ENCODE measurements at regions not wholly inside any gene's neighbourhood (a gene's known extent, or its start where the extent isn't known, plus 50 kb on each side); places are given as distances from the start of the nearest gene placed in this dataset.
A peak's percentile ranks its signal among the peaks of the same experiment; 100 is the strongest.

DNA sequence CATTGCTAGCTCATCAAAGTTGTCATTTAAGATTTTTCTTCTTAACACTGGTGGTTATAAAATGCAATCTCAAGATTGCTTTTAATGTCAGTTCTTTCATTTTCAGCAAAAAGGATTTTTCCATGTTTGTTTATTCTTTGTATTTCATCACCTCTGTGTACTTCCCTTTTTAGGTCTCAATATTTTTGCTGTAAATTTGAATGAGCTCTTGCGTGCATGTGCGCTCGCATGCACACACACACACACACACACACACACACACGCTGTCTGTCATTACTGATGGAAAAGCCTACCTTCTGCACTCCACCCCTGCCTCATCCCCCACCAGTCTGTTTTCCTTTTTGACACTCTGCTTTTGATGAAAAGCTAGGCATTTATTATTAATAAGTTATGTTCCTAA is 85.3 kb upstream of the FYN start:
- no peak for DNase-seq (ENCODE audit: low read depth, low spot score)

GRCh38 chr6:111959766-111960165 is 86.5 kb upstream of the FYN start:
- DNase-seq (ENCODE audit: low read depth, low spot score) = no peak

GRCh38 chr6:111967131-111967530 is 86.8 kb upstream of the CCN6 start:
- no peak for DNase-seq (ENCODE audit: low read depth, low spot score)

- no peak for DNase-seq (ENCODE audit: low read depth, low spot score)
These were observed 83.5 kb upstream of the CCN6 start for GRCh38 chr6:111970426-111970825.

GRCh38 chr6:111971181-111971841 is 82.6 kb upstream of the CCN6 start:
- DNase-seq (ENCODE audit: low read depth, low spot score) = no peak

DNA sequence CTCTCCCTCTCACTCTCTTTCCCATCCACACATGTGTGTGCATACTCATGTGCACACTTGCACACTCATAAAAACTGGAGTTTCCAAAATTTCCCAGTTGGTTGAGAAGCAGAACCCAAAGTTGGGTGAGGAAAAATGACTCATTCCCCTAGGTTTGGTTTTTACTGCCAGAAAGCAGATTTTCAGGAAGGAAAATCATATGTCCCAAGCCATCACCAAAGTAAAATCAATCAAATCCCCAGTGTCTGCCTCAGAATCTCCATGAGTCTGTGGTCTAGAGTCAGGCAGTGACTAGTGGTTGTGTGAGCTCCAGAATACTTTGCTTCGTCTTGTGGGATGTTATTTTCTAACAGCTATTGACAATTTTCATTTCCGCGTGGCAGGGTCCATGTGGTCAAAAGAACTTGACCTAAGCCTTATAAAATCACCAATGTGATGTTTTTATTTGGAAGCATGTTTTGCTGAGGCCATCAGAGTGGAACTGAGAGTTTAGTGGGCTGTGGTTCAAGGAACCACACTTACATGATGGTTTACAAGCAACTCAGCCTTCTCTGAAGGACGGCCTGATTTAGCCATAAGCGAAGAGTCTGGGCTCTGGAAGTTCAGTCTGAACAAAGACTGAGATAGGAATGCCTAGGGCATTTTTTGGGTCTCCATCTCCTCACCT is 81.9 kb upstream of the CCN6 start:
- DNase-seq (ENCODE audit: low read depth, low spot score) = no peak

- no peak for DNase-seq (ENCODE audit: low read depth, low spot score)
These were observed 81.2 kb upstream of the CCN6 start for GRCh38 chr6:111972745-111973117.

GRCh38 chr6:111973118-111973761 is 80.7 kb upstream of the CCN6 start:
- DNase-seq (ENCODE audit: low read depth, low spot score) = peak; percentile 56

DNA sequence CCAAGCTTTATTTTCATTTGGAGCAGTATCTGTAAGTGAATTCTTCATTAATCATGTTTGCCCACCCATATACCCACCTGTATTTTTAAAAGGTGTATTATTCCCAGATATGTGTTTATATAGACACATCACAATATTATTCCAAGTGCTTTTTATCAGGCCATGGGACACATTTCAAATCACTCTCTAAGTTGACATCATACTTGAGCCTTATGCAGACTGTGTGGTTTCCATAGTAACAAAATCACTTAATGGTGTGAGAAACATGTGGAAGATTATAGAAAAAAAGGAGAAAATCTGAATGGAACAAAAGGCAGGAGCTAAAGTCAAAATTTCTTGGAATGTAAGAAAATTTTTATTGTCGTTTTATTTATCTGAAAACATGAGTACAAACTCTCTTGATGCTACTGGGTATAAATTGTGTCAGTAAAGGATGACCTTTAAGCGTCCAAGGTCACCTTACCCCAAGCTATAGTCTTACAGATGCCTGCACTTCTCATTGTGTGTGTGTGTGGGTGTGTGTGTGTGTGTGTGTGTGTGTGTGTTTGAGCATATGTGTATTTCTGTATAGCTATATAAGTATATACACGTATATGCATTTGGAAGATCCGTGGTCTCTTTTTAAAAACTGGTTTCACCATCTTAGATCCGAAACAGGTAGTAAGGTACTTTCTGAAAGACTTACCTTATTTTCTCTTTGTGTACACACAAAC is 79.8 kb upstream of the CCN6 start:
- DNase-seq (ENCODE audit: low read depth, low spot score) = no peak

- no peak for DNase-seq (ENCODE audit: low read depth, low spot score)
These were observed 78.4 kb upstream of the CCN6 start for GRCh38 chr6:111975466-111975865.

- DNase-seq (ENCODE audit: low read depth, low spot score) = no peak
These were observed 77.8 kb upstream of the CCN6 start for GRCh38 chr6:111976139-111976538.

- peak; percentile 28 for DNase-seq (ENCODE audit: low read depth, low spot score)
These were observed 75.3 kb upstream of the CCN6 start for GRCh38 chr6:111978532-111979149.

DNA sequence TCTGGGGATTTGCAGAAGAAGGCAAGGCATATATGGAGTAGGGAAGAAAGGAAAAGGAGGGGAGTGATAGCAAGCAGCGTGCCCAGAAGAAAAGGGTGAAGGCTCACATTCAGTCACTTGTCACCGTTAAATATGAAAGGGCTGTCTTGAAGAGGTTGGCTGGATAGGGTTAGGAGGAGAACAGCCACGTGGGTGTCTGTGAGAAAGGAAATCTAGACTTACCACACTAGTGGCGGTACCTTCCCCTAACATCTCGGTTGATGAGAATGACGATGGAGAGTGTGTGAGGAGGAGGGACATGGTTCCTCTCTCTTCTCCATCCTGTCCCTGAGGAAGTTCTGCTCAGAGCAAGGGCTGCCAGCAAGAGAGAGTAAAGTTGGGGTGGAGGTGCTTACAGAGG is 74.3 kb upstream of the CCN6 start:
- DNase-seq (ENCODE audit: low read depth, low spot score) = no peak

DNA sequence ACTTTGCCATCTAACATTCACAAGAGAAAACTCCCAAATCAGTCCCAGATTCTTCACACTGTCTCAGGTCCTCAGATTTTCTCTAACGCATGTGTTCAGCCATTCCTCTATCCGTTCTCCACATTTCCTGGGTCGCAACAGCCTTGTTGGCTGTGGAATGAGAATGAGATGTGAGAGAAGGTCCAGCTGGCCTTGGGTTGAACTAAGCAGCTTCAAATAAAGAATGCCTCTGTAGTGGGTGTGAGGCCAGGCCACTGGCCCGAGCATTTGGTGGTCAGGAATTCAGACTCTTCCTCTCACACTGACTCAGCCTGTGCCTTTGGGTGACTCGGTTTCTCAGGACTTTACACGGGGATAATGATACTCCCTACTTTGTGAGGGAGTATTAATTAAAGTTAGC is 73.8 kb upstream of the CCN6 start:
- no peak for DNase-seq (ENCODE audit: low read depth, low spot score)

DNA sequence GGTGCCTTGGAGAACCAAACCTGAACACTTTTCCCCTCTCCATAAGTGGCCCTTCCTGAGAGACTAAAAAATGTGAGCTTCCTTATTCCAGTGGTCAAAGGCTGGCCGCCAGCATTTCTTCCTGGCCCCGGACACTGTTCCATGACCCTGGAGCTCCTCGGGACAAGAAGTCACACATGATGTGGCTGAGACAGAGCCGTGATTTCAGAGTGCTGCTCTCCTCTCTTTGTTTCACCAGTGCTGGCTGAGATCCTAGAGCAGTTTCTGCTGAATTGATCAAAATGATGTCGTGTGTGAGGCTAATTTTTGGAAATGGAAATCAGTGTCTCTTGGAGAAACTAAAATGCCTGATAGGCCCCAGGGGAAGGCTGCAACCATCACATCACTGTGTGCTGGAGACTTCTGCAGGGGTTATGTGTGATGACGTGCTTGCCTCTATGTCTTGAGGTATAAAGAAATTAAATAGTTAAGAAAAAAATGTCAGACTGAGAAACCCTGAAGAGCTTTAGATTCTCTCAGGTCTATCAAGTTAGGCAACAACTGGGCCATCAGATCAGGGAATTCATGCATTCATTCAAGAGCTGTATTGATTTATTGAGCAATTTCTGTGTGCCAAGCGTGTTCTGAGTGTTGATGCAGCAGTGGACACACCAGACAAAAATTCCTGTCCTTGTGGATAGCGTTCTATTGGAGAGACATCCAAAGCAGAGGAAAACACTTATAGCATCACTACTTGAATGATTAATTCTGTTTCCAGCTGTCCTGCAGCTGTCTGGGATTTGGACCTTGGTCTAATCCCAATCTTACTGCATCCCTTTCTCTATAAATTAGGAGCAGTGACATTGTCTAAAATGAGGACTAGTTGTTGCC is 72.7 kb upstream of the CCN6 start:
- DNase-seq (ENCODE audit: low read depth, low spot score) = no peak

DNA sequence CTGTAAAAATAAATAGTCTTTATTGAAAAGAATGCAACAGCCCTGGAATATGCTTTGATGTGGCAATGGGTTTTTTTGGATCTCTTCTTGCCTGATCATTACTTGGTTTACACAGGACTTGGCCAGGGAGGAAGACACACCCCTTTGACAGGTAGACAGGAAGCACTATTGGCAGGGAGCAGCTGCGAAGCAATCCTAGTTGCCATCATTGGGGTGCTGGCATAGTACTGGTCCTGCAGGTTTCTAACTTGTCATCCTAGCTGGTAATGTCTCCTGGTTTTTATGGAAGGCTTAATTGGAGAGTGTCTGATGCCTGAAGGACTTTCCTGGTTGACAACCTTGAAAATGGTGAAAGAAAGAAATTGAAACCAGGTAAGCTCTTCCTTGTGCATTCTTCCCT is 71.2 kb upstream of the CCN6 start:
- DNase-seq (ENCODE audit: low read depth, low spot score) = no peak

DNA sequence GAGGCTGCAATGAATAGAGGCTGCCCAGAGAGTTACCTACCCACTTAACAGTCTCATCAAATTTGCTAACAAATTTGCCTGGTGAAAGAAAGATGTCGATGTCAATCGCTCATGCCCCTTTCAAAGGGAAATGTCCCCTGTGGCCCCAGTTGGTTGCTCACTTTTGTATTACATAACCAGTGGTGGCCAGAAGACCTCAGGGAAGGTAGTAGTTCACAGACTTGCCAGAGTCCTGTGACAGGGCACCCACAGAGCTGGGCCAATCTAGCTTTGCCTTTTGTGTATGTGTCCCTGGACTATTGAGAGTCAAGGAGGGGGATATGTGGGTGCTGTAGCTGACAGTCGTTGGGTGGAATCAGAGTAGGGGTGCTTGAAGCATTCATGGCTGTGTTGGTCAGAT is 70.7 kb upstream of the CCN6 start:
- no peak for DNase-seq (ENCODE audit: low read depth, low spot score)

DNA sequence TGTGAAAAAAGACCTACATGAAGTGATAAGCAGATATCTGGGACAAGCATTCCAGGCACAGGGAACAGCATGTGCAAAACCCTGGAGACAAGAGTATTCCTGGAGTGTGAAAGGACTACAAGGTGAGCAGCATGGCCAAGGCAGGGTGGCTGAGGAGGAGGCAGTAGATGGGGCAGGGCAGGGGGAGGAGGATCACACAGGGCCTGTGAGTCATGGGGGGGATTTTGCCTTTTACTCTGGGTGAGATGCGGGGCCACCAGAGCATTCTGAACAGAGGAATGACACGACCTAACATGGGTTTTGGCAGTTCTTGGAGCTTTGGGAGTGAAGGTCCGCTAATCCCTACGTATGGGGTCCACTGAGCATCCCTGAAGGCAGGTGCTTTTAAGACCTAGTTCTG is 69.8 kb upstream of the CCN6 start:
- no peak for DNase-seq (ENCODE audit: low read depth, low spot score)

- no peak for DNase-seq (ENCODE audit: low read depth, low spot score)
These were observed 69.2 kb upstream of the CCN6 start for GRCh38 chr6:111984516-111985201.

GRCh38 chr6:111985202-111985731 is 68.6 kb upstream of the CCN6 start:
- peak; percentile 87 for DNase-seq (ENCODE audit: low read depth, low spot score)
